ENCODE measurements at regions not wholly inside any gene's neighbourhood (a gene's known extent, or its start where the extent isn't known, plus 50 kb on each side); places are given as distances from the start of the nearest gene placed in this dataset.

DNA sequence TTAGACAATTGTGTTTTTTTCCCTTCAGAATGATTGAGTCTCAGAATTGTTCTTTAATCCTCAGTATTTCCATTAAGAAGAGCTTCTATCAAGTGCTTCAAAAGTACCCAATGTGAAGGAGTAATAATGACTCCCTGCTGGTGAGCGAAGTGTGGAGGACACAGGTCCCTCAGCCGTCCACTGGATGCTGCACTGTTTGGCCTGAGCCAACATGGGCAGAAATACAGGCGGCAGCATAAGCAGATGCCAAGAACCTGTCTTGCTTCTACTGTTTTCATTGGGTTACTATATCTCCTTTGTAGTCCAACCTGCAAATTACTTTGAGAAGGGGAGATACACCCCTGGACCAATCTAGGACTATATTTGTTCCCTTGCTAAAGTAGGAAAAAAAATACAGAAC, 55.3 kb upstream of the DPH5 start:
- no peak for DNase-seq

- DNase-seq = no peak
Measured at GRCh38 chr1:101079341-101079740, 53.8 kb upstream of the DPH5 start.

- no peak for DNase-seq
Measured at GRCh38 chr1:101077849-101078248, 52.3 kb upstream of the DPH5 start.

DNA sequence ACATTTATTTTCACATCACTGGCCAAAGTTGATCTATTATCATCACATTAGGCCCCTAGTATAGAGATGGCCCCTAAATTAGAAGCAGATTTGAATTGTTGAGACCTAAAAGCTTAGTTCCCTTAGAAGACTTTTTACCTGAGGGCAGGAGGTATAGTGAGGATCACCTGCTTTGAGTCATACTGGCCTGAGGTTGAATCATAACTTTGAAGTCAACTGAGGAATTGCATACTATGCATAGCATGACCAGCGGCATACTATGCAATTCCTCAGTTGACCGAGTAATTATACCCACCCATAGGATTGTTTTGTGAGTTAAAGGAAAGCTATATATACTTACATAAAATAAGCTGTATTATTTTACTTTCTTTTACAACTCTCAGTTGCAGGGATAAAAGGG, 50.3 kb upstream of the DPH5 start:
- DNase-seq = no peak
